Stimulated activated CD4-positive, alpha-beta T cell treated with anti-CD3 and anti-CD28 coated beads, Interleukin-2, amount 100 ng/mL, for 24 hours (primary cell): ENCODE measurements at regions not wholly inside any gene's neighbourhood (a gene's known extent, or its start where the extent isn't known, plus 50 kb on each side); places are given as distances from the start of the nearest gene placed in this dataset.

ENCODE experiments used
- DNase-seq, 2 donors: peaks; one replicate each; pipeline ENCODE4 v3.0.0-alpha.2; 2020

DNA sequence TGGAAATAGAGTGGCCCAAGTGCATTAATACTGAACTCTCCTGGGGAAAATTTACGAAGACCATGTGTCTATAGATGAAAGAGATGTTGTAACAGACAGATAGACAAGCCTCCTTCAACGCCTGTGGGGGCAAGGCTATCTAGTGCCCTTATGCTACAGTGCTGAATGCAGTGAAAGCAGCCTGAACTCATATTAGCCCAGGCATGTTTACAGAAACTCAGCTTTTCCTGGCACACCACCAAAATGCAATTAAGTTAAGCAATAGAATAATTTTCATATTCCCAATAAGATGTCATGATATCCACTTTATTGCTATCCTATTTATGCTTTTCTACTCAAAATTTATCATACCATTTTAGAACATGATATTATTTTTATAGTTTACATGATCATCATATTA lies 277.0 kb downstream of the DIRAS2 start:
- no peak for DNase-seq

DNA sequence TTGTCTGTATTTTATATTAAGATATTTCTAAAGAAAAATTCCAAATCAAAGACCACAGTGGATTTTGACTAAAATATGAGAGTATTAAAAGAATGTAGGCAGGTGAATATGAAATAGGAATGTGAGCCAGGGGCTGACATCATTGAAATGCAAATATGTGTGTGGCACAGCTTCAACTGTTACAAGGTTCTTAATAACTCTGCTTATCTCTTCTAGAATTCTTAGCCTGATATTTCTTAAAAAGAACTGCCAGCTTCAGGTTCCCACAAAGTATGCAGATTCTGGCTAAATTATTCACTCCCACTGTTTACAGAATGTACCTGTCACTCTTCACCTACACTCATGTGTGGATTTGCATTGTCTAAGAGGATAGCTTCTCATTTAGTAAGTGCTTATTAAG lies 274.4 kb downstream of the DIRAS2 start:
- no peak for DNase-seq

DNA sequence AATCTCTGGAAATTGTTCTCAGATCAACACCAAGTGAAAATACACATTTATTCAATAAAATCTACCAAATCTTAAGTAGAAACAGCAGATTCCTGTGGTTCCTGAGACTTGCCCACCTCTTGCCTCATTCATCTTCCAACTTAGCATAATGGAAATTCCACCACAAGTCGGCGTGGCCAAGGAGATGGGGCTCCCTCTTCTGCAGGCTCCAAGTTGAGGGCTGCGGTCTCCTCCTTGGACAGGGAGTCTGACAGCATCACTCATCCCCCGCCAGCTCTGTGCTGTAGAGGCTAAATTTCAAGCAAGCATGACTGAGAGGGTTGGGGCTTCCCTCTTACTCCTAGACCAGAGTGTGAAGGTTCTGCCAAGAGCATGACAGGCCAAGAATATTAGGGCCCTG lies 273.7 kb downstream of the DIRAS2 start:
- no peak for DNase-seq

DNA sequence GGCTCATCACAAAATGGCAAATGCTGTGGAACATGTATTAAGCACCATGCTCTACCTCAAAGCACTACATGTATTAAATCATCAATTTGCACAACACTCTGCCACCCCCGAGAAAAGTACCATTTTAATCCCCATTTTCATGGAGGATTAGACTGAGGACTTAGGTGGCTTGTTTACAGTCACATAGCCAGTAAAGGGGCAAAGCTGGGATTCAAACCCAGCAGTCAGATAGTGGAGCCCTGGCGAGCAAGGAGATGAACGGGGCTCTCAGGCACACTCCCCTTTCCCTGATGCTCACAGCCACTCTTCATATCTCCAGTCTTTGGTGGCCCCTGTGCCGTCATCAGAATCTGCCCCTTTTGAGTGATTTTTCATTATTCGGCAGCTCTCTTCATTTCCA lies 262.9 kb downstream of the DIRAS2 start:
- no peak for DNase-seq

DNA sequence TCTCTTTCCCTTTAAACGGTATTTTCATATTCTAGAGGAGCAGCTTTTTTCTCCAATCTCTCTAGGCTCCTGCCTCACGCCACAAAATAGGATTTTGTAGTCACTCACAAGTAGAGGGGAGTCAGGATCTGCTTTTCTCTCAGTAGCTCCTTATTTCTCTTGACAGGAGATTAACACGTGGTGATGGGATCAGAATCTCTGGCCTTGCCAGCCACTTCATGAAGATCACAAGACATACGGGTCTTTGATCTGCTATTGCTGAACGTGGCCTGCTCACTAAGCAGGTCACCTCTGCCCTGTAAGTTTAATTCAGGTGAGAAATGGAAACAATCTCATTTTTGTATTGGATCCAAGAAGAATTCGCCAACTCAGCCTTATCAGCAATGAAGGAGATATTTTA lies 257.5 kb downstream of the DIRAS2 start:
- no peak for DNase-seq

GRCh38 chr9:90393365-90394152 lies 249.1 kb downstream of the DIRAS2 start:
- DNase-seq: no peak

DNA sequence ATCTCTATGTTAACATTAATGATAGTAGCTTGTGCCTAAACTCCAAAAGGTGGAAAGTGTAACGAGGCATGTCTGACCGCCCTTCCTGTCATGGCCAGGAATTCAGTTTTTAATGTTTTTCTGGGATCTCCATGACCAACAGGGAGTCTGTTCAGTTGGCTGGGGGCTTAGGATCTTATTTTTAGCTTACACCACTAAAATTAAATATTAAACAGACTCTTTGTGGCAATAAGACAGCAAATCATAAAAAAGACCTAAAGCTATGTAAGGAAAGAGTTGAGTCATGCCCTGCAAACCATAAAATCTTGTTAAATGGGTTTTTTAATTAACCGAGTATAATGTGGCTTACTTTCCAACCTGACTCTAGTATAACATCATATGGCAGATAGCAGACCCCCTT lies 247.8 kb downstream of the DIRAS2 start:
- no peak for DNase-seq

DNA sequence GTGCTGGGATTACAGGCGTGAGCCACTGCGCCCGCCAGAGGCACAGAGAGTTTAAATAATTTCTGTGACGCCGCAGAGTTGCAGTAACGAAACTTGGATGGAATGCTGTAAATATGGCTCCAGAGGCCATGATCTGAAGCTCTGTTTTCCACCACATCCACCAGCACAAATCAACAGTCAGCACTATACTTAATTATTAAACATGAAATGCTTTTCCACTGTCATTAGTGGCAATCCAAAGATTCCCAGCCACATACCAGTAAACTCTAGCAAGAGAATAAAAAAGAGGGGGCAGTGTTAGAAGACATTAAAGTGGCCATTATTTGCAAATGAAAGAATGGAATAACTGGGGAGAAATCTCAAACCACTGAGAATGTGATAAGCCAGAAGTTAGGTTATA lies 242.5 kb downstream of the DIRAS2 start:
- DNase-seq: no peak

- DNase-seq: no peak
Observed at GRCh38 chr9:90408659-90409058, 234.0 kb downstream of the DIRAS2 start.

DNA sequence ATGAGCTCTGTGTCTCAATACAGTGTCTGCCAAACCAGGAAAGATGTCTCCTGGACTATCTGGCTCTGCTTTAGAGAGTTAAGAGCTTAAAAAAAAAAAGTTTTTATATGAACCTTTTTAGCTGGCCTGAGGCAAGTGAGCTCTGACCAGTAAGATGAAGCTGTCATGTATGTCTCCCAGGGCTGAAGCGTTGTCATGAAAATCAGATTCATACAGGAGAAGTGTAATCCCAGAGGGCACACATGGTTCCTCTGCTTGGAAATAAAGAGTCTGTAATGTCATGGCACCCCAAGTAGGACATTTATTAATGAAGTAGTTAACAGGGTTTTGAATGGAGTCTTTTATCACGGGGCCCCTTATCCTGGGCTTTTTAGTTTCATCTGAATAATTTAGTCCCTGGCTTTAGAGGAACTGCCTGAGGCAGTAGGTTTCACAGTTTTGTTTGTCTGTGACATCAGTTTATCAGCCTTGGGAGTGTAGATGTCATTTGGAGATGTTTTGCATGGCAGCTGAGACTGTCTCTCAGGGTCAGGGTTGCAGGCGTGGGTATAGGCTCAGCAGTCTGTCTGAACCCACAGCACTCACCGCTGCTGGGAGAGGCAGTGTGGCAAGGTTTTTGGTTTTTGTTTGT lies 223.3 kb downstream of the DIRAS2 start:
- no peak for DNase-seq

DNA sequence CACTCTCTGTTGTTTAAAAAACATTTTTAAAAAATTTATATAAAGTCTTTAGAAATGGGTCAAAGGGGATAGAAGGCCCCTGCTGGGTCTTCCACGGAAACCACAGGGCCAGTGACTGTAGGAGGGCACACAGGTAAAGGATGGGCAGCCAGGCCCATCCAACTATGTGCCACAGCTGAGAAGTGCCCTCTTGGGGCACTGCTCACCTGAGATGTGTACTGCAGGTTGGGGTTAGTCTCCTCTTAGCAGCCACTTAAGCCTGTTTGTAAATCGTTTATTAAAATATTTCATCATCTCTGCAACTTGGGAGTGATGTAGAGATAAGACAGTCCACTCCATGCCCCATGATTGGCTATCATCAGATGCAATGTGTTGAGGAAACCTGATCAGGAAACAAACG lies 222.4 kb downstream of the DIRAS2 start:
- DNase-seq: no peak

DNA sequence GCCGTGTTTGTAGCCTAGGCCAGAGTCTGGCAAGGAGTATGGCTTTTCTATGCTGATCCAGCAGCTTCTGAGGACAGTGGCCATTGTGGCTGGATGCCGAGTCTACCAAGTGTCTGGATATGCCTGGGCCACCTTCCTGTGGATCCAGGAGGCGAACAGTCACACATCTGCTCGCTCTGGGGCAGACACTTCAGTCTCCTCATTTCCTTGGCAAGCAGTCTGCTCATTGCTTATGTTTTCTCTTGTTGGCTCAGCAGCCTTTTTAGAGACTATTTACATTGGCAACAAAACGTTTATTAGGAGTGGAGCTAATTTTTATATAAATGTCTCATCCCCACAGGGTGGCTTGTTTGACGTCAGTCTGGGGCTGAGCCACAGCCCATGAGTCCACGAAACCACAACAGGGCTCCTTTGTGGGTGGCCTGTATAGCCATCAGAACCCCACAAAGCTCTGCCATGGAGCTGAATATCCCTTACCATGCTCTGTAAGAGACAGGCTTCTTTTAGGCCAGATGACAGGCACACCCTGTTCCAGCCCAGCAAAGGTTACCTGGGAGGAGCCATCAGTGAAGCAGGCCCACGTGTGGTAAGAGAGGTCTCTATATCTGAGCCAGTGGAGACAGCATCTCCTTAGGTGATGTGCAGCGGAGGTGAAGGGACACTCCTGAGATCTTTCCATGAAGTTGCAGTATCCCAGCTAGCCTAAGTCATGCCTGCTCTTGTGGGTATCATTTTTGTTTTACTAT lies 221.7 kb downstream of the DIRAS2 start:
- DNase-seq: no peak

- no peak for DNase-seq
Observed at GRCh38 chr9:90421786-90422185, 220.8 kb downstream of the DIRAS2 start.

DNA sequence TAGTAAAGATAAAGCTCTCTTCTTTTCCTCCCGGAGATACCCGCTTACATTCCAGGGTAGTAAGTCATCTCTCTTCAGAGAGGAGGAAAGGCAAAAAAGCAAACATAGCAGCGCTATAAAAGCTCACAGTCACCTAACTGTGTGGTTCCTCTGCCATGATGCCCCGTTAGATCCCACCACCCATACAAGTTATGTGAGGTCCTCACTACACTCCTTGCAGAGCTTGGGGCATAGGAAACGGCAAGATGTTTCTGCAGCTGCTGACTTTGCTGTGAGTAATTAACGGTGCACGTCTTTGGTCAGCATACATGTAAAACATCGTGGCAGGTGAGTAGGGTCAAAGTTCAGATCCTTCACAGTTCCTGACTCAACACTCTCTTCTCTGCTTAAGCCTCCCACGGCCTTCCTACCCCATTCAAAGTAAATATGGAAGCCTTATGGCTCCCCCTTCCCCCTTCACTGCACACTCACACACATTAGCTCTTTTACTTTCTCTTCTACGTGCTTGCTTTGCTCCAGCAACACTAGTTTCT lies 218.9 kb downstream of the DIRAS2 start:
- DNase-seq: no peak

GRCh38 chr9:90428517-90428916 lies 214.1 kb downstream of the DIRAS2 start:
- no peak for DNase-seq

- DNase-seq: no peak
Observed at GRCh38 chr9:90432951-90433350, 209.7 kb downstream of the DIRAS2 start.

DNA sequence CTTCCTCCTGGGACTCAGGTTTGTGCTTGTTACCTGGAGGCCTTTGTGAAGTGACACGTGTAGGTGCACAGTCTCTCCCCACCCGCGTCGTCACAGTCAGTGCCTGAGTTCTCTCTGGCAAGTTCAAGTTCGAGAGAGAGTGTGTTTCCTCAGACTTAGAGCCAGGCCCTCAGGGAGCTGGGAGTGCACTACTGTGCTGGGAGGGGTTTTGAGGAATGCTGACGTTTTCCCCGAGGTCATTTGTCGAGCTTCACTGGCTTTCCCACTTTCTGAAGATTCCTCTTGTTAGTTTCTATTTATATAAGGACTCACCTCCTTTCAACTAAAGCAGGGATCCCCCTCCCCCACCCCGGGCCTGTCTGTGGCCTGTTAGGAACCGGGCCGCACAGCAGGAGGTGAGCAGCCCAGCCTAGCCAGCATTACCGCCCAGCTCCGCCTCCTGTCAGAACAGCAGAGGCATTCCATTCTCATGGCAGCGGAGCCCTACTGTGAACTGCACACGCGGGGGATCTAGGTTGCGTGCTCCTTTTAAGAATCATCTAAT lies 209.2 kb downstream of the DIRAS2 start:
- DNase-seq: no peak

DNA sequence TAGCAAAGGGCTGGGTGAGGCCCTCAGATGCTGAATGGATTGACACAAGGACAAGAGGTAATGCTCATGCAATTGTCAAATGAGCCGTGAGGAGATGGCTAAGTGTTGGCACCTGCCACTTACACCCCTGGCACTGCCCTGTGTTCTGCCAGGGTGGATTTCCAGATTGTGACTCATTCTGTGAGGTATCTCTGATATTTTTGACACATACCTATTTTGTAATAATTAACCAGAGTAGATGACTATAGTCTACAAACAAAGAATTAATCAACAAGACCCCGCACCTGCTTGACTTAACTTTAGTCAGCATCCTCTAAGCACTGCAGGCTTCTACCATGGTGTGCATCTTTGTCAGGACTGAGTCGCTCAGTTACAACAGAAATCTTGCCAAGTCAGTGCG lies 200.8 kb downstream of the DIRAS2 start:
- DNase-seq: no peak

DNA sequence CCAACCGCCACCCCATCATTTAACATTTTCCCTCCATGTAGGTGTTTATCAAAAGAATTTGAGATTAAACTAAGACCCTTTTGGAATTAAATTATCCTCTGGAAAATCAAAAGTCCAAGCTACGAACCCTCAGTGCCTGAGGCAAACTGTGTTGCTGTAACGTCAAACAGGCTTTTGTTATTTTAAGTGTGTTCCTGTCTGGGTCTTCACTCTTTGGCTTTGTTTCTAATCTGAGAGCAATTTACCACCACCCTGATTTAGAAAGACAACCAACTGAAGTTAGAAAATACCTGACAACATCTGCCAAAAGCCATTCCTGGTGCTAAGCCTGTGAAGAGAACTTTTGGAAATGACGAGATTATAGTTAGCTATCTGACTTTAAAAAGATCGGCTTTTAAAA lies 199.9 kb downstream of the DIRAS2 start:
- no peak for DNase-seq

GRCh38 chr9:90444609-90445204 lies 197.9 kb downstream of the DIRAS2 start:
- DNase-seq: no peak

GRCh38 chr9:90445391-90445790 lies 197.2 kb downstream of the DIRAS2 start:
- no peak for DNase-seq

DNA sequence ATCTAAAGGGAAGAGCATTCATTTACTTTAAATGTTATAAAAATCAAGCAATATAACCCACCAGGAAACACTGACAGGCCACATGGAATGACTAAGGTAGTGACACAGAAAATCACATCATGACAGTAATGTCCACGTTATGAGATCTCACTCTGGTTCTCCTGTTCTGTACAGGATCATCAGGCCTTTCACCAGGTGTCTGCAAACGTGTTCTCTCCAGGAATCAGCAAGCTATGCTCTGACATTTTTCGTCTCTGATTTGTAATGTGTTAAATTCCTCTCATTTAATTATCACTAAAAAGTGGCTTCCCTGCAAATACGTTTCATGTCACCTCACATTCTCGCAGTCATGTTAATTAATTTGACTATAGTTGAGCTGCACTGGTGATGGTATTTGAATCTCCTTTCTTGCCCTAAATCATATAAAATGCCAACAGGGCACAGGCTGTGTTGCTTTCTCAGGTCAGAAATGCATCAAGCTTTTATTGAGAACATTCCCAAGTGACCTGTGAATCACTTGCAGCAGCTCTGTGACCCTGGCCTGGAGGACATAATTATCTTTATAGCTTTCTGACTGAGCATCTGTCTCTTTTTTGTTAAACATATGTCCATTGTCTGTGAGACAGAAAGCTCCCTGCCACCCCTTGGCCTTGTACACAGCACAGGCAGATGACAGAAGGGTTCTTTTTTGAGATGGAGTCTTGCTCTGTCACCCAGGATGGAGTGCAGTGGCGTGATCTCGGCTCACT lies 196.2 kb downstream of the DIRAS2 start:
- no peak for DNase-seq
